ENCODE measurements at regions not wholly inside any gene's neighbourhood (a gene's known extent, or its start where the extent isn't known, plus 50 kb on each side); places are given as distances from the start of the nearest gene placed in this dataset.

DNA sequence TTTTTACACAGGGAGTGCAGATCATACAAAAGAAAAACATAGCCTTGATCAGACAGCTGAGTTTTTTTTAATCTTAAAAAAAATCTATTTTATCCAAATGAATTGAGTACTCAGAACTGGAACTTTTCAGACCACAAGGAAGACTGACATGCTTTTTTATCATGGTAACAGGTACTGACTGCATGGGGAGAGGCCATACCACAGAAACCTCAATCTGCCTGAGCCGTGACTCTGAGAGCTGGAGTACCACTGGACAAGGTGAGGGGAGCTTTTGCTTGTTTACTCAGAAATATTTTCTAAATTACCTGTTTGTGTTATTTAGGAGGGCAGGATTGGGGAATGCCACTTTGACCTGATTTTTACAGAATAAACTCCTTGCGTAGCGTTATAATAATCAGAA is 143.9 kb downstream of the ALX1 start:
- TF ChIP-seq JUND (CRISPR knock-in tag; IDR thresholded peaks at IDR 0.05): no peak
- TF ChIP-seq, protein P1, sequence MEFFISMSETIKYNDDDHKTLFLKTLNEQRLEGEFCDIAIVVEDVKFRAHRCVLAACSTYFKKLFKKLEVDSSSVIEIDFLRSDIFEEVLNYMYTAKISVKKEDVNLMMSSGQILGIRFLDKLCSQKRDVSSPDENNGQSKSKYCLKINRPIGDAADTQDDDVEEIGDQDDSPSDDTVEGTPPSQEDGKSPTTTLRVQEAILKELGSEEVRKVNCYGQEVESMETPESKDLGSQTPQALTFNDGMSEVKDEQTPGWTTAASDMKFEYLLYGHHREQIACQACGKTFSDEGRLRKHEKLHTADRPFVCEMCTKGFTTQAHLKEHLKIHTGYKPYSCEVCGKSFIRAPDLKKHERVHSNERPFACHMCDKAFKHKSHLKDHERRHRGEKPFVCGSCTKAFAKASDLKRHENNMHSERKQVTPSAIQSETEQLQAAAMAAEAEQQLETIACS (CRISPR knock-in tag; IDR thresholded peaks at IDR 0.05): no peak

Measured in HepG2 (cell line).